PC-9 (cell line): ENCODE measurements at regions not wholly inside any gene's neighbourhood (a gene's known extent, or its start where the extent isn't known, plus 50 kb on each side); places are given as distances from the start of the nearest gene placed in this dataset.

ENCODE experiments used
- CTCF ChIP-seq: fragments of 200-600 bp; sonication (generic); conservative IDR thresholded peaks from 2 replicates; pipeline ENCODE4 v1.6.1; 2017; ENCODE audit warnings: mixed run types, antibody characterized with exemption, mild to moderate bottlenecking, moderate library complexity
- EZH2 ChIP-seq: fragments of 200-600 bp; sonication (generic); IDR thresholded peaks from 2 replicates; pipeline ENCODE4 v1.8.0; 2017; ENCODE audit warnings: antibody characterized with exemption, low read depth

GRCh38 chr5:166172597-166172996 lies 2118.8 kb upstream of the WWC1 start:
- no peak for TF ChIP-seq CTCF
- no peak for TF ChIP-seq EZH2
